GM19395 (cell line): ENCODE measurements at regions not wholly inside any gene's neighbourhood (a gene's known extent, or its start where the extent isn't known, plus 50 kb on each side); places are given as distances from the start of the nearest gene placed in this dataset.

ENCODE experiments used
- ATAC-seq: cut with Tn5 transposase; IDR thresholded peaks from one replicate; pipeline ENCODE4 v1.9.1; 2021; ENCODE audit warnings: mild to moderate bottlenecking, moderate library complexity; ENCODE audit not compliant: unreplicated experiment

- no peak for ATAC-seq
These were observed 53.5 kb downstream of the ZNF608 start for GRCh38 chr5:124692950-124693349.

- ATAC-seq, result no peak
These were observed 54.1 kb downstream of the ZNF608 start for GRCh38 chr5:124692324-124692723.

GRCh38 chr5:124689653-124690052 lies 56.8 kb downstream of the ZNF608 start:
- ATAC-seq, result no peak

GRCh38 chr5:124686239-124687004 lies 60.0 kb downstream of the ZNF608 start:
- no peak for ATAC-seq

GRCh38 chr5:124685404-124685930 lies 61.0 kb downstream of the ZNF608 start:
- ATAC-seq, result no peak

GRCh38 chr5:124683917-124684555 lies 62.4 kb downstream of the ZNF608 start:
- ATAC-seq, result no peak

- no peak for ATAC-seq
These were observed 66.8 kb downstream of the ZNF608 start for GRCh38 chr5:124679578-124680199.

- ATAC-seq, result no peak
These were observed 67.4 kb downstream of the ZNF608 start for GRCh38 chr5:124678922-124679519.

- ATAC-seq, result no peak
These were observed 68.0 kb downstream of the ZNF608 start for GRCh38 chr5:124678468-124678867.

- ATAC-seq, result no peak
These were observed 68.8 kb downstream of the ZNF608 start for GRCh38 chr5:124677374-124678351.

- no peak for ATAC-seq
These were observed 70.2 kb downstream of the ZNF608 start for GRCh38 chr5:124675931-124676846.

GRCh38 chr5:124671193-124671592 lies 75.2 kb downstream of the ZNF608 start:
- ATAC-seq, result no peak

GRCh38 chr5:124670722-124671184 lies 75.7 kb downstream of the ZNF608 start:
- ATAC-seq, result no peak

- ATAC-seq, result no peak
These were observed 76.3 kb downstream of the ZNF608 start for GRCh38 chr5:124669956-124670721.

GRCh38 chr5:124669300-124669648 lies 77.2 kb downstream of the ZNF608 start:
- no peak for ATAC-seq

- no peak for ATAC-seq
These were observed 77.8 kb downstream of the ZNF608 start for GRCh38 chr5:124668353-124669299.

GRCh38 chr5:124665625-124666024 lies 80.8 kb downstream of the ZNF608 start:
- no peak for ATAC-seq
